ENCODE measurements at regions not wholly inside any gene's neighbourhood (a gene's known extent, or its start where the extent isn't known, plus 50 kb on each side); places are given as distances from the start of the nearest gene placed in this dataset.

DNA sequence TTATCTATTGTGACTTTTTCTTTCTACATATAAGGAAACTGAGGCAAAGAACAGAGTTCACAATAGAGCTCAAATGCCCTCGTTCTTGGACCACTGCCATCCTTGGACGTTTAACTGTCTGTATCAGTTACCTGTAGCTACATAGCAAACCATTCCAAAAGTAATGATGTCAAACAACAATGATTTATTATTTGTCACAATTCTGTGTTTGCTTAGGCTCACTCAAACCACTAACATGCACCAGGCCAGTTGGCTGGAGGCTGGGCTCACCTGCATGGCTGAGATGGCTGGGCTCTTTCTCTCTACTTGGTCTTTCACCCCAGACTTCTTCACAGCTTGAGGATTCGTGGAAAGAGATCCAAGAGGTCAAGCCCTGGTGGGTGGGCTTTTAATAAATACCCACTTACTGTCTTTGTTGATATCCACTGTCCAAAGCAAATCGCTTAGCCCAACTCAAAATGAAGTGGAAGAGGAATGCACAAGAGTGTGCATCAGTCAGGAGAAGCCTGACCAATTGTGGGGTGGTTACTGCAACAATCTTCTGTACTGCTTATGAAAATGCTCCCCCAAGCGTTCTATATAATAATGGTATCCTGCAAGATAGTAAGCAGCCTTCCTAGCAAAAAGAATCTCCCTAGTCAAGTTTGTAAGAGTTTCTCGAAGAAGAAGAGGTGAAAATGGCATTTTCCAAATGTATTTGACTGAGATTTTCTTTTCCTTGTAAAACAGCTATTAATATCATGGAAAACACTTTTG lies 163.5 kb upstream of the NT5C1B start:
- no peak for DNase-seq

DNA sequence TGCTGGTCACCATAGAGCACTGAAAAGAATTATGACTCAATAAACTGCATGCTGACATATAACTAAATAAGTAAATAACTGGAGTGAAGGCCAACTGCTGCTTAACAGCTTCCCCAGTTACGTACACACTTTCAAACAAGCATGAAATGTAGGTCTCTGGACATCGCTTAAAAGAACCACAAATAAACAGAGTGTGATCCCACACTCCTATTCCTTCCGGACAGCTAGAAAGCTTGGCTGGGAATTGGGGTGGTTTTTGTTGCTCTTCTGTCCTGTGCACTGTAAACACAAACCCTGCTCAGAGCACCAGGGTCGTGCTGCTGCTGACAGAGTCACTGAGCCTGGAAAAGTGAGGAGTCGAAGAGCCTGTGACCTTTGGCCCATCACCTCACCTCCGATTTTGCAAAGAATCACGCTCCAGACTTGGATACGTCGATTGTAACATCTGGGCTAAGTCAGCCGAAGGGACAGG lies 162.7 kb upstream of the NT5C1B start:
- DNase-seq, result no peak

DNA sequence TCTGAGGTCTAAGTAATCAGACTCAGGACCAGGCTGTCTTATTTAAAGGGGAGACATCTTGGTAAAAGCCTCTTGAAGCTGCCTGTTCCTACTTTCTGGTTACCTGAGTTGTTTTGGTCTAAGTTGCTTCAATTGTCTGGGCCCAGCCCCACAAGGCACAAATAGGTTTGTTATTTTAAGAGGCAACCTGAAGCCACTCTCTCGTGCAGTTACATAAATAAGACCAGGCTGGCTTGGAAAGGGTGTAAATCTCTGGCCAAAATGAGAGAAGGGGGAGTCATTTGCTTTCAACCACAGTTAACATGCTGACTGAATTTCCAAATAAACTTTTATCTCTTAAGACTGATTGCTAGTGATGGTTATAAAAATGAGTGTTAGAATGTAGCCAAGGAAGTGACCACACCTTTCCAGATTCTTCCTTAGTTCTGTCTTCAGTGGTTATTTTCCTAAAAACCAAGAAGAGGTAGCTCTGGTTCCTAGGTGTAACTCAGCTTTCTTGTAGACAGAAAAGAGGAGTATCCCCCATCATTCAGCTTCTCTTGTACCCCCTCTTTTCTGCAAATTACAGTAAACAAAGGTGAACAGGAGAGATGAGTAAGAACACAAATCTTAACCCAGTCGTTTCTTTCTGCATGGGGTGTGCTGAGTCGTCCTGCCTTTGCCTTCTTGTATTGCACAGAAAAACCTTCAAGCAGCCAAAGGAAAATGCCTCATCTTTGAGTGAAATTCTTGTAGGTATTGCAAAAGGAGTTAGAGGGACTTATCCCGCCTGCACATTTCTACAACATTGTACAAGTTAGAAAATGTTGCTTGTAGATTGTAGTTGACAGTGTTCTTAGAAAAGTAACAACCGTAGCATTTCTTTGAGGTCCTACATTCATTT lies 161.5 kb upstream of the NT5C1B start:
- DNase-seq, result no peak

DNA sequence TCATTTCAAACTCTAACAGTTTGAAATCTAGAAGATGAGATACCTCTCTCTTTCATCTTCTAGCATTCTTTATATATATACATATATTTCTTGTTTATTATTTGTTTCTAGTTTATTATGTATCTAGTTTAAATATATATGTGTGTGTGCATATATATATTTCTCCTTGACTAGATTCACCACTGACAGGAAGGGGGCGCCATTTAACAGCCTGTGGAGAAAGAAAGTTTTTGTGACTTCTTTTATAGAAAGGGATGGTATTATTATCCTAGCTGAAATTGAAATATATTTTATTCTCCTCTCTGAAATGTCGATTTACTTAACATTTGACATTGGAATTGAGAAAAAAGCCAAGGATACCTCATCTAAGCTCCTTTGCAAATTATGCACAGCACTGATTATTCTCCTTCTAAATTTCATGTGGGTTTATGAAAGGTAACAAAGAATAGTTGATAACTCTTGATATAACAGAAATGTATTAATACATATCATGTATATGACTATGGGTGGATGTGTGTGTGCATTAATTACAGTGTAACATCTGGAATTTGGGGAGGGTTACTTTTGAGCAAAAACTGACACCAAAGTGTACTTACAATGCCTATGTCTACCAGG lies 160.7 kb upstream of the NT5C1B start:
- DNase-seq, result peak; percentile 67

DNA sequence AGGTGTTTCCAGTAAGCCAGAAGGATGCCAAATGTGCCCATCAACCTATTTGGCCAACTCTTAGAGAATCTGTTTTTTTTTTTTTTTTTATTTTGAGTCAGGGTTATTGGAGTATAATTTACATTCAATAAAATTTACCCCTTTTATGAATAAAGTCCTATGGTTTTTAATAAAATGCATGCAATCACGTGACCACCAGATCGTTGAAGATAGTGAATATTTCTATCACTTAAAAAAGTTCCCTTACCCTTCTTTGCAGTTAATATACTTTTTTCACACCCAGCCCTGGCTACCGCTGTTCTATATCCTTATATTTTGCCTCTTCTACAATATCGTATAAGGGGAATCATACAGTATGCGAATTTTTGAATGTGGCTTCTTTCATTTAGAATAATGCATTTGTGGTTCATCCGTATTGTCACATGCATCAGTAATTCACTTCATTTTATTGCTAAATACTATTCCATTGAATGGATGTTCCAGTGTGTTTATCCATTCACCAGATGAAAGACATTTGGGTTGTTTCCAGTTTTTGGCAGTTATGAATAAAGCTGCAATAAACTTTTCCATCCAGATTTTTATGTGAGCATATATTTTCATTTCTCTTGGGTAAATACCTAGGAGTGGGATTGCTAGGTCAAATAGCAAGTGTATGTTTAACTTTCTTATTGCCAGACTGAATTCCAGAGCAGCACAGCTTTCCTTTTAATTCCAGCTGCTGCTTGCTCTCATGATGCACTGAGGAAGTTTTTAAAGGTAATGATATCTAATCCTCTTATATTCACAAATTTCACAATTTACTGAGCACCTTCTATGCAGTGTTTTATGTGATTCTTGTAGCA lies 156.3 kb upstream of the NT5C1B start:
- no peak for DNase-seq

DNA sequence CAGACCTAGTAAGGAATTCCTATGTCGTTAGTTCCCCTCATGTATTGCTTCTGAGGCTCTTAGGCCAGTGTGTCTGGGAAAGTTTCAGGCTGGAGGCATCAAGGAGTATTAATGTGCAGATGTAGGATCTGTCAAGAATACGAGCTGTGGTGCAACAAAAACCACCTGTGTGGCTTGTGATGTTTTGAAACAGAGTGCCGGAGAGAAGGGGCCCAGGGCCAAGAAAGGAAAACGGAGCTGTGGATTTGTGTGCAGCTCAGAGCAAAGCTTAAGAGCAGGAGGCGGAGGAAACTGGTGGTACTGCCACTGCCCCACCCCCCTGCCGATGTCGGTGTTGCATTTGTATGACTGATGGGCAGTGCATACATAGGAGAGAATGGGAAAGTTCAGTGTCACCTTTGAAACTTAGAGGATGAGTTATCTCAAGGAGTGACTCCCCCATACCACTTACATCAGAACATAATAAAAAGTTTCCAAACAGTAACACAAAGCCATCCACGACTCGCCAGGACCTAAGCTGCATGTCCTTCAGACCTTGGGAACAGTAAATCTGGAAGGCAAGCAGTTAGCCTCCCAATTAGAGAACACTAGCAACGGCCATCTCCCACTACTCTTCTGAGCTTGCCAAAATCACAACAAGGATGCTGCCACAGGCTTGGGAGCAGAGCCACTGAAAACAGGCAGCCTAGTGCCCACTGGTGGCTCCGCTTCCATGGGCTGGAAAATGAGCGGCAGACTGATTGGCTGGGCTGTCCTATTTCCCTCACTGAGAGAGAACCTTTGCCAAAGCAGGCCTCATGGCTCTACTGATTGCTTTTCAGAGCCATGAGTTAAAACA lies 152.7 kb upstream of the NT5C1B start:
- DNase-seq, result no peak

DNA sequence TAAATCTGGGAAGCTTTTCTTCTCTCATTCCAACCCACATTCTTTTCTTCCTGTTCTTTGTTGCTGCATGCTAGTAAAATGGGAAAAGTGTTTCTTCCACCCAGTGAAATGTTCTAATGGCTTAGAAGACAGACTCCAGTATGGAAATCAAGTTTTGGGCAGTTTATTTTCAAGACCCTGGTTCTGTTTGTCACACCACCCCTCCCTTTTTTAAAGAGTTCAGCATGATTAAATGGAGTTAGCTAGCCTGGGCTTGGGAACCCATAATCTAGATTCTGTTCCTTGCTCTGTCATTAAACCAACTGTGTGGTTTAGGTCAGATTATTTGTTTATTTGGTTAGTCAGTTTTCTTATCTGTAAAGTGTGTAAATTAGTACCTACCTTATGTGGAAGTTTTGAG lies 151.8 kb upstream of the NT5C1B start:
- DNase-seq, result no peak

DNA sequence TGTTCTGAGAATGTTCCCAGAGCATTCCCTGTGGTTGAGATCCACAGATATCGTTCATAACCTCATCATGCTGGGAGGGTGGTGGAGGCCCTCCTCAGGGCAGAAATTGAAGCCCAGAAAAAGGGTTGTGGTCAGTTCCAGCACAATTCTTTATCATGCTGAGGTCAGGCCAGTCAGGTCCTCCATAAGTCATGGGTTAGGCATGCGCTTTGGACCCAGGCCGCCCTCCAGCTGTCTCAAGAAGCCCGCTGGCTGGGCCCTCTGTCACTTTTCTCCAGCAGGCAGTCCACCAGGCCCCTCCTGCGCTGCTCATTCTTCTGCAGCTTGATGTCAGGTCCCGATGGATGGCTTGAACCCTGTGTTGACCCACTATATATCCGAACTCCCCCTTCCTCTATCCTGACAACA lies 151.1 kb upstream of the NT5C1B start:
- no peak for DNase-seq

DNA sequence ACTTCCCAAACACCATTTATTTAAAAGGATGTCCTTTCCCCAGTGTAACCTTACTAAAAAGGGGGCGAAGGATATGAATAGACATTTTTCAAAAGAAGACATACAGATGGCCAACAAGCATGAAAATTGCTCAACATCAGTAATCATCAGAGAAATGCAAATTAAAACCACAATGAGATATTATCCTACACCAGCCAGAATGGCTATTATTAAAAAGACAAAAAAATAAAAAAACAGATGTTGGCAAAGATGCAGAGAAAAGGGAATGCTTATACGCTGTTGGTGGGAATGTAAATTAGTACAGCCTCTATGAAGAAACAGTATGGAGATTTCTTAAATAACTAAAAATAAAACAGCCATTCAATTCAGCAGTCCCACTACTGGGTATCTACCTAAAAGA lies 142.3 kb upstream of the NT5C1B start:
- no peak for DNase-seq

DNA sequence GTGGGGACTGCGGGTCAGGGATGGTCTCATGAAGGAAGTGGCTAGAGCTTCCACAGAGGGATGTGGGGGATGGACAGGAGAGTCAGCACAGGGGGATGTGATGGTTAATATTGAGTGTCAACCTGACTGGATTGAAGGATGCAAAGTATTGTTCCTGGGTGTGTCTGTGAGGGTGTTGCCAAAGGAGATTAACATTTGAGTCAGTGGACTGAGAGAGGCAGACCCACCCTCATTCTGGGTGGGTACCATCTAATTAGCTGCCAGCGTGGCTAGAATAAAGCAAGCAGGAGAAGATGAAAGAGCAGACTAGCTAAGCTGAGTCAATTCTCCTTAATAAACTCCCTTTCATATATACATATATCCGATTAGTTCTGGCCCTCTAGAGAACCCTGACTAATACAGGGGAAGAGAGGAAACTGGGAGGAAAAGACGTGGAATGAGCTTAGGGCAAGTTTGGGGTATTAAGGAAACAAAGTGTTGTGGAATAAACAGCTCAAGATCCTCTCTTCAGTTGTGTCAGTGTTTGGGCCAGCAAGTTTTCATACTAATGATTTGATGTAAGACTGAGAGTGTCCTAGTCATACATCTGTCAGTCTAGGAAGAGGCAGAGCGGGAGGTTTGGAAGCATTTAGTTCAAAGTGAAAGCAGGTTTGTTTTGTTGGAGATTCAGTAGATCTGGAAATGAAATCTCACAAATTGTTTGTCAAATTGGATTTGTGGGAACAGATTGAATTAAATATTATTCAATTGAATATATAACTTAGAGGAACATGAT lies 135.2 kb upstream of the NT5C1B start:
- no peak for DNase-seq

DNA sequence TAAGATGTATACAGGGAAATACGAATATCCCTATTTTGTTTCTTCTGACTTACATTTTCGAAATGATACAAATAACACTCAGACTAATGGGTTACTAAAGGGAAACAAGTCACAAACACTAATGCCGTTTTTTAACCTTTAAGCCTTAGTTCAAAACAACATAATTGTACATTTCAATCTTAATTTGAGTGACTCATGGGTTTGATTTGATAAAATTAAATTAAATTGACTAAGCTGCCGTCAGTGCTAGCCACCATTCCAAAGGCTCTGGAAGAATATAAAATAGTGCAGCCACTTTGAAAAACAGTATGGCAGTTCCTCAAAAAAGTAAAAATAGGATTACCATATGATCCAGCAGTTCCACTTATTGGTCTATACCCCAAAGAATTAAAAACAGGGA lies 133.8 kb upstream of the NT5C1B start:
- DNase-seq, result no peak

DNA sequence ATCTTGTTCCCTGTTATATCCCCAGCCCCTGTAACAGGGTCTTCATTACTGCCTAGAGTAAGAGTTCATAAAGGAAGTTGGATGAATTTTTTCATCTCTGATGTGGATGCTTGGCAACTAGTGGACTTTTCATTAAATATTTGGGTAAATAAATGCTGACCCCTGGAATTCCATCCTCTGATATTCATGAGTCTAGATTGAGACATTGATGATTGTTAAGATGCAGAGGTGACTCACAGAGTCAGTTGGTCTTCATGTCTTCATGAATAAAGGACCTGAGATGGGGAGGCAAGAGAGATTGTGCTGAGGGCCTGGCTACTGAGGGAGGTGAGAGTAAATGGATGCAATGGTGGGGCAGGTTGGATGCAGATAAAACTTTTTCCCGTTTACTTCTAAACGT lies 132.7 kb upstream of the NT5C1B start:
- no peak for DNase-seq

DNA sequence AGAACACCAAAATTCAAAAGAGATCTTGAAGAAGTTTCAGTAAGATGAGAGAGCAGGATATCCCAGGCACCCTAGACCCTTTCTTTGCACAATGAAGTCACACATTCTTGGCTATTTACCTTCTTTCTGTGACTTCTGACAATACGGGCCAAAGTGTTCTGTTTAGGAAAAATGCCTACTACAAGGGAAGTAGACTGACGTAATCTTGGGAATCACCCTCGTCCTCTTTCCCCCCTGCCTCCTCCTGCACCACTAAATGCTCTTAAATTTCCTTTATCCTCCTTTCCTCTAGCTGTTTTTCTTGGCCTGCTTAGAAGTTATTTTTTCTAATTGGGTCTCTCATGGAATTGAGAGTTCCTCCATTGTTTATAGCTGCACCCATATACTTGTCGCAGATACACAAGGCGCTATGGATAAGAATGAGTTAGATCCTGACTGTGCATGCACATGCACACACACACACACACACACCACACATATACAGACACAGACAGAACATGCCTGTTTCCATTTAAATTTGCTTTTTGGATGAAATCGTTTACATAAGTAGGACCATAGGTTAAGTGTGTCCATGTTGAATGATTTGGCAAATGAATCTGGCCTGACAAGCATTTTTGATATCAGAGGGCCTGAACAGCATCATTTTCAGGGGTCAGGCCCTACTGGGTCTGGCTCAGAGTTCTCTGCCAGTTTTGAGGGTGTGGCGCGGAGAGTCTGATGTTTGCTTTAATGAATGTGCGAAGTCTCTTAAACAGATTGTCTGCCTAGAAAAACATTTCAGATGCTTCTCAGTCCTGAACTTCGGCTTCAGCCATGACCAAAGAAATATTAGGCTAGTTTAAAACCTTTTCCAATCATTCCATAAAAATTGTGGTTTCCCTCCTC lies 131.9 kb upstream of the NT5C1B start:
- no peak for DNase-seq

DNA sequence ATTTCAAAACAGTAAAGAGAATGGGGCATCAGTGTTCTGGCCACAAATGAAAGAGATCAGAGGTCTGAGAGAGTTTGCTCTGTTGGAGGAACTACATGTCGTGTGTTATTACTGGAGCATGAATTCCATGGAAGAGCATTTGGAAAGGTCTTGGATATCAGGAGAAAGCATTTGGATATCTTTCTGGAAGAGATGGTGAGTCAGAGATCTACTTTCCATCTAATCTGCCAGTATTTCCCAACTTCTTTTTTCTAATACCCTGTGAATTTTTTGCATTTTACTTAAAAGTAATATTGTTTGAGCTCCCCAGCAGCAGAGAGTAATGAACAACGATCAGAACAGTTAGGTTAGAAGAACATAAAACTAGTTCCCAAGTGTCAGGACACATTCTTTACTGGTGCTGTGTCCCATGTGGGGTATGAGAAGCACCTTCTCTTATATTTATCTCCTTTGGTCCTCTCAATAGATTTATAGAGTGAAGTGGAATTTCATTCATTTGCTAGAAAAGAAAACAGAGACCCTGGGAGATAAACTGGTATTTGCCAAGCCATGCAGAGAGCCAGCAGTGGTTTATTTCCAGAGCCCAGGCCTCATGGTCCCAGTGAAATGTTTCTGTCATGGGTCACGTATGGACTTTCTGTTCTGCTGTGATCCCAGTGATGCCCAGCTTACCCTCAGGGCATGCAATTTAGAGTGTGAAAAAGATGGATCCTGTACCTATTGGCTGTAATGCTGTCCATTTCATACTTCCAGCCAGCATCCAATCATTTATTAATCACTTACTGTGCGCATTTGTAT lies 130.8 kb upstream of the NT5C1B start:
- no peak for DNase-seq

DNA sequence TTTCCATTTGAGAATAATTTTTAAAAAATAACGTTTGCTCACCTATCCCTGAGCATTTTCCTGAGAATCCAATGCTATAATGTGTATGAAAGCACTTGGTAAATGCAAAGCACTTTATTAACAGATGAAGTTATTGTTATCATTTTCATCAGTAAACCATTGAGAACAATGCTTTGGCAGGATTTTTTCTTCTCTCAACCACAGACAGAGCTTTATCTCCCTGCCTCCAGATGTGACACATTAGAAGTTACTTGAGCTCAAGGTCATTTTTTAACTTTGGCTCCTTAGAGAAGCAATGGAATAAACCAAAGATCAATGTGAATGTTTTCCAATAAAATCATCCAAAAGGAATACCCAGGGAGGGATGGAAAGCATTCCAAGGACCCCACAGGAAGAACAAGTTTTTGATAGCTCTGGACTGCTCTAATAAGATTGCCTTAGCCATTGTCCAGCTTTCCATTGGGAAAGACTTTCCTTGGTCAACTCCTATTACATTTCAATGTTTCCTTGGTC lies 118.9 kb upstream of the NT5C1B start:
- DNase-seq, result no peak

DNA sequence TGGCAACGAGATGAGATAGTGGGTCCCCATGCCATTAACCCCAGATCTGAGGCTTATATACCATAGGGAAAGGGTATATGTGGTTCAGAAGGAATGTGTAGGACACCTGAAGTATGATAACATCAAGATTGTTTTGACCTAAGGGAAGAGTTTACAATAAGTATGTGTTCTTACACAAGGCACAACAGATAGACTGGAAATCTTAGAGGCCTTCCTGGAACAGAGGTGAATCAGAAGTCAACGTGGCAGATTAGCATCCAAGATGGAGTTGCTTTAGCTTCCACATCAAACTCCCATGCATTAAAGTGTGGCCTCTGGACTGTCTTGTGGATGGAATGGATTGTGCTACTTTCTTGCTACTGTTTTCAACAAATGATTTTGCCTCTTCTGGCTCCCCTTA lies 116.6 kb upstream of the NT5C1B start:
- no peak for DNase-seq

DNA sequence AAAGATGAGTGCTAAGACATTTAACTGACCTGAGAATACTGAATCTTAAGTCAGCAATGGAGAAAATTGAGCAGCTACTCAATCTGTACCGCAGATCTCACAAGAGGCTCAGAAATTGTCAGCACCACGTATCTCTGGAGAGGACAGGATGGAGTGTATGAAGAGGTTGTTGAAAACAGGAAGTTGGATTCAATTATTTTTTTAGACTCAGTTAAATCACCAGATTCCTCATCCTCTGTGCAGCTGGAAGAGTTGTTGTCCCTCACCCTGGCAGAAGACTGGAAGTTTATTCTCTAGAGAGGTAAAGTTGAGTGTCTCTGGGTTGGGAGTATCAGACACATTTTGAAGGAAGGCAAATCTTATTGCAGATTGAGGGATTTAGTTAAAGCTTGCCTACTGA lies 114.9 kb upstream of the NT5C1B start:
- no peak for DNase-seq

DNA sequence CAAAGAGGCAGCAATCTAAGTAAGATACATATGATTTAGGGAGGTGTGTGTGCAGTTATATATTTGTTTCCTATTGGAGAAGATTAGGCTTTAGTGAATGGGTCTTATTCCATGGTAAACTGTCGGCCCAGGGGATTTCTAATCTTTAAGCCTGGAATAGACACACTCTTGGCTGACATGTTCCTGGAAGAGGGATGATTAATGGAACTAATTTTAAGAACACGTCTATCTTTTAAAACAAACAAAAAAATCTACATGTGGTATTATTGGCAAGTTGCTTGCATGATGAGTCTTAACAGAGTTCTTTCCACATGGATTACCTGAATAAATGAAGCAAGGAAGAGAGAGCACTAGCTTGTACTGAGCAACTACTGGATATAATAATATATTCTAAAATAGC lies 114.2 kb upstream of the NT5C1B start:
- DNase-seq, result no peak

DNA sequence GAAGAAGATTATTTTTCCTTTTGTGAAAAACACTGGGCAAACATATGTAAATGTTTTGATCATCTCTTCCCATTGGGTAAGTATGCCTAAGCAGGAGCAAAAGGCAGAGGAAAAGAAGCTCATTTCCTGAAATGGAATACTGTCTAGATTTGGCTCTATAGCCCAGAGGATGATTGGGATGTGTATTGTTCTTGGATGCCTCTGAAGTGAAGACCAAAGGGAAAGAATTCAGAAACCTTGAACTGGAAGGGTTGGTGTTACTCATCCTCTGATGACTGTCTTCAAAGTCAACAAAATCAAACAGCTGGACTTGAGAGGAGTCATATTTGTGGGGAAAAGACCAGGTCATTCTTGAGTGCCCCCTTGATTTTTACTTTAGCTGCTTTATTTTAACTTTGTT lies 112.6 kb upstream of the NT5C1B start:
- no peak for DNase-seq
